Endodermal cell (in vitro differentiated cells): ENCODE measurements at regions not wholly inside any gene's neighbourhood (a gene's known extent, or its start where the extent isn't known, plus 50 kb on each side); places are given as distances from the start of the nearest gene placed in this dataset.

Experiments used
- DNase-seq: peaks from one replicate; pipeline ENCODE4 v3.0.0-alpha.2; 2017
- H3K27ac ChIP-seq: 2 replicates; pipeline ENCODE4 v1.5.1; 2013; ENCODE audit warnings: mild to moderate bottlenecking, low read depth, low read length, moderate library complexity
- H3K27me3 ChIP-seq: 2 replicates; pipeline ENCODE4 v1.6.1; 2013; ENCODE audit warnings: mild to moderate bottlenecking, low read length, moderate library complexity; ENCODE audit not compliant: insufficient read depth, control insufficient read depth, poor library complexity, severe bottlenecking
- H3K36me3 ChIP-seq: 2 replicates; pipeline ENCODE4 v1.7.0; 2013; ENCODE audit warnings: mild to moderate bottlenecking, low read length, moderate library complexity; ENCODE audit not compliant: control insufficient read depth, insufficient read depth
- H3K4me1 ChIP-seq: one replicate; pipeline ENCODE4 v1.7.0; 2013; ENCODE audit warnings: low read length; ENCODE audit not compliant: control insufficient read depth, insufficient read depth
- H3K4me3 ChIP-seq: 2 replicates; pipeline ENCODE4 v1.5.1; 2013; ENCODE audit warnings: mild to moderate bottlenecking, low read length, moderate library complexity
- H3K9ac ChIP-seq: 2 replicates; pipeline ENCODE4 v1.6.1; 2013; ENCODE audit warnings: mild to moderate bottlenecking, low read length, moderate library complexity; ENCODE audit not compliant: poor library complexity, severe bottlenecking; ENCODE audit errors: extremely low read depth
- H3K9me3 ChIP-seq: 2 replicates; pipeline ENCODE4 v1.6.1; 2013; ENCODE audit warnings: mild to moderate bottlenecking, low read length, moderate library complexity; ENCODE audit not compliant: control insufficient read depth
- H3K27ac Mint-ChIP-seq: 2 replicates; pipeline ENCODE4 v1.8.0; 2020; ENCODE audit warnings: mixed read lengths
- H3K27me3 Mint-ChIP-seq: 2 replicates; pipeline ENCODE4 v1.8.0; 2021; ENCODE audit warnings: mild to moderate bottlenecking, mixed read lengths; ENCODE audit not compliant: insufficient read depth
- H3K36me3 Mint-ChIP-seq: 2 replicates; pipeline ENCODE4 v1.8.0; 2020; ENCODE audit warnings: low read depth, mixed read lengths
- H3K4me1 Mint-ChIP-seq: 2 replicates; pipeline ENCODE4 v1.8.0; 2020; ENCODE audit warnings: mixed read lengths
- H3K4me3 Mint-ChIP-seq: 2 replicates; pipeline ENCODE4 v1.8.0; 2020; ENCODE audit warnings: mild to moderate bottlenecking, moderate library complexity, mixed read lengths
- H3K9me3 Mint-ChIP-seq: 2 replicates; pipeline ENCODE4 v1.8.0; 2020; ENCODE audit warnings: mild to moderate bottlenecking, mixed read lengths
- WGBS, 2 experiments: methylation state at CpG; one replicate each; pipeline versions ENCODE4 v1.1.5 to v1.1.7; 2013; ENCODE audit warnings: missing lambda C conversion rate in 2 of 2, mixed read lengths in 1 of 2; ENCODE audit not compliant: insufficient coverage in 1 of 2, insufficient read length in 1 of 2; 5-methylcytosine and 5-hydroxymethylcytosine counted together
- TF ChIP-seq, protein P1 (sequence below): fragments of 200-600 bp; sonication (generic); conservative IDR thresholded peaks from 2 replicates; pipeline ENCODE4 v1.5.0; 2021; ENCODE audit warnings: antibody characterized with exemption, mild to moderate bottlenecking

- Mint-ChIP-seq H3K27ac (no peak overlapping the region), H3K4me3 (no peak overlapping the region), H3K36me3 (no peaks in the 10 kb centered on the region), H3K4me1 (peaks cover 5% of the 10 kb centered on the region), H3K27me3 (no peaks in the 10 kb centered on the region), H3K9me3 (no peaks in the 10 kb centered on the region)
- H3K4me3 ChIP-seq = no peak overlapping the region
- no peaks in the 10 kb centered on the region for H3K27me3 ChIP-seq
- TF ChIP-seq, protein P1, sequence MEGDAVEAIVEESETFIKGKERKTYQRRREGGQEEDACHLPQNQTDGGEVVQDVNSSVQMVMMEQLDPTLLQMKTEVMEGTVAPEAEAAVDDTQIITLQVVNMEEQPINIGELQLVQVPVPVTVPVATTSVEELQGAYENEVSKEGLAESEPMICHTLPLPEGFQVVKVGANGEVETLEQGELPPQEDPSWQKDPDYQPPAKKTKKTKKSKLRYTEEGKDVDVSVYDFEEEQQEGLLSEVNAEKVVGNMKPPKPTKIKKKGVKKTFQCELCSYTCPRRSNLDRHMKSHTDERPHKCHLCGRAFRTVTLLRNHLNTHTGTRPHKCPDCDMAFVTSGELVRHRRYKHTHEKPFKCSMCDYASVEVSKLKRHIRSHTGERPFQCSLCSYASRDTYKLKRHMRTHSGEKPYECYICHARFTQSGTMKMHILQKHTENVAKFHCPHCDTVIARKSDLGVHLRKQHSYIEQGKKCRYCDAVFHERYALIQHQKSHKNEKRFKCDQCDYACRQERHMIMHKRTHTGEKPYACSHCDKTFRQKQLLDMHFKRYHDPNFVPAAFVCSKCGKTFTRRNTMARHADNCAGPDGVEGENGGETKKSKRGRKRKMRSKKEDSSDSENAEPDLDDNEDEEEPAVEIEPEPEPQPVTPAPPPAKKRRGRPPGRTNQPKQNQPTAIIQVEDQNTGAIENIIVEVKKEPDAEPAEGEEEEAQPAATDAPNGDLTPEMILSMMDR = no peak
- H3K9me3 ChIP-seq = no peaks in the 10 kb centered on the region
- DNase-seq = no peak
- H3K36me3 ChIP-seq = no peaks in the 10 kb centered on the region
- H3K9ac ChIP-seq = no peak overlapping the region
- no peak overlapping the region for H3K27ac ChIP-seq
- peaks cover 3% of the 10 kb centered on the region for H3K4me1 ChIP-seq
- WGBS, 2 experiments = 57 to 100% methylated on average over 2 to 5 of the region's 5 CpGs
These were observed 192.4 kb downstream of the BAMBI start for GRCh38 chr10:28869606-28870201.

DNA sequence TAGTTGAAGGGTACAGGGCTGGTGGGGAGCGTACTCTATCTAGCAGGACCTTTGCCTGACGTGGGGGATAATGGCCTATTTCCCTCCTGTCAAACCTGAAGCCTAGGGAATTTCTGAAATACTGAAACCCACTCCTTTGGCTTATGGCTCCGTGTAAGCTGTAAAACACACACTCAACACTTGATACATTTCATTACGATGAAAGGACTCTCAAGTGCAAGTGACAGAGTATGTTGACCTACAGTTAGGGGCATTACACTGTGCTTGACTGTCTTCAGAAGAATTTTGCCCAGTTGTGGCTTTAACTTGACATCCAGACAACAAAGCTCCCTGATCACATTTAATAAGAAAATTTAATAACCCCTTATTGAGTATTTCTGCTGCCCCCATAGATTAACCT lies 194.3 kb downstream of the BAMBI start:
- no peak overlapping the region for H3K4me3 ChIP-seq
- Mint-ChIP-seq H3K27me3 (no peaks in the 10 kb centered on the region), H3K27ac (no peak overlapping the region), H3K9me3 (no peaks in the 10 kb centered on the region), H3K4me1 (peaks cover 13% of the 10 kb centered on the region), H3K4me3 (no peak overlapping the region), H3K36me3 (no peaks in the 10 kb centered on the region)
- TF ChIP-seq, protein P1 = no peak
- H3K27ac ChIP-seq = no peak overlapping the region
- H3K9ac ChIP-seq = no peak overlapping the region
- 86 to 91% methylated on average over 4 of the region's 4 CpGs for WGBS, 2 experiments
- peaks cover 5% of the 10 kb centered on the region for H3K4me1 ChIP-seq
- no peaks in the 10 kb centered on the region for H3K27me3 ChIP-seq
- DNase-seq = no peak
- H3K9me3 ChIP-seq = no peaks in the 10 kb centered on the region
- H3K36me3 ChIP-seq = no peaks in the 10 kb centered on the region

GRCh38 chr10:28872587-28873165 lies 195.4 kb downstream of the BAMBI start:
- Histone ChIP-seq H3K4me3 (no peak overlapping the region), H3K27ac (no peak overlapping the region), H3K27me3 (no peaks in the 10 kb centered on the region), H3K36me3 (no peaks in the 10 kb centered on the region), H3K9ac (no peak overlapping the region), H3K9me3 (no peaks in the 10 kb centered on the region), H3K4me1 (peaks cover 5% of the 10 kb centered on the region)
- TF ChIP-seq, protein P1 = no peak
- H3K4me1 Mint-ChIP-seq = peaks cover 14% of the 10 kb centered on the region
- 90 to 91% methylated on average over 4 to 5 of the region's 5 CpGs for WGBS, 2 experiments
- DNase-seq = no peak
- H3K4me3 Mint-ChIP-seq = no peak overlapping the region
- no peak overlapping the region for H3K27ac Mint-ChIP-seq
- no peaks in the 10 kb centered on the region for H3K27me3 Mint-ChIP-seq
- no peaks in the 10 kb centered on the region for H3K36me3 Mint-ChIP-seq
- no peaks in the 10 kb centered on the region for H3K9me3 Mint-ChIP-seq
